ENCODE measurements at regions not wholly inside any gene's neighbourhood (a gene's known extent, or its start where the extent isn't known, plus 50 kb on each side); places are given as distances from the start of the nearest gene placed in this dataset.

DNA sequence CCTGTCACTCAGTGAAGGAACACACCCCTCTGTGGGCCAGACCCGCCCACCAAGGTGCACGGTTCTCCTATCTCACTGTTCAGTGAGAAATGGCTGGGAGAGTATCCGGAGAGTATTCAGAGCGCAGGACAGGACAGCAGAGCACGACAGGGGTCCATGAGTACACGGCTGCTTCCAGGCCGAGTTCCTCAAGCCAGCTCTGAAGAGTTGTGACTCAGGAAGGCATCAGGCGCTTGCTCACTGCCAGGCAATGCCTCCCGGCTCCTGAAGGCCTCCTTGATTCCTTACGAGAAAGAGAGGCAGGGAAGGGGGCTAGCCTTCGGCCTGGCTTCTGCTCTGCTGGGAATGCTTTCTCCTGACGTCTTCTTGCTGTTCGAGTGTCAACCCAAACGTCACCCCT is 132.1 kb upstream of the PPP1R26 start:
- ChIA-PET CTCF (no interaction called here), POLR2A (no interaction called here)
- H3K27me3 ChIP-seq (replicated peaks in 1 of 4; ENCODE audit: control extremely low read depth in 1 of 4, control insufficient read depth in 3 of 4, insufficient read depth in 4 of 4, low read length in 3 of 4), result peaks cover 0 to 6% (median 0%) of the 10 kb centered on the region in 4 experiments
- H3K4me3 Mint-ChIP-seq, result no peak overlapping the region
- TF ChIP-seq, protein P1, sequence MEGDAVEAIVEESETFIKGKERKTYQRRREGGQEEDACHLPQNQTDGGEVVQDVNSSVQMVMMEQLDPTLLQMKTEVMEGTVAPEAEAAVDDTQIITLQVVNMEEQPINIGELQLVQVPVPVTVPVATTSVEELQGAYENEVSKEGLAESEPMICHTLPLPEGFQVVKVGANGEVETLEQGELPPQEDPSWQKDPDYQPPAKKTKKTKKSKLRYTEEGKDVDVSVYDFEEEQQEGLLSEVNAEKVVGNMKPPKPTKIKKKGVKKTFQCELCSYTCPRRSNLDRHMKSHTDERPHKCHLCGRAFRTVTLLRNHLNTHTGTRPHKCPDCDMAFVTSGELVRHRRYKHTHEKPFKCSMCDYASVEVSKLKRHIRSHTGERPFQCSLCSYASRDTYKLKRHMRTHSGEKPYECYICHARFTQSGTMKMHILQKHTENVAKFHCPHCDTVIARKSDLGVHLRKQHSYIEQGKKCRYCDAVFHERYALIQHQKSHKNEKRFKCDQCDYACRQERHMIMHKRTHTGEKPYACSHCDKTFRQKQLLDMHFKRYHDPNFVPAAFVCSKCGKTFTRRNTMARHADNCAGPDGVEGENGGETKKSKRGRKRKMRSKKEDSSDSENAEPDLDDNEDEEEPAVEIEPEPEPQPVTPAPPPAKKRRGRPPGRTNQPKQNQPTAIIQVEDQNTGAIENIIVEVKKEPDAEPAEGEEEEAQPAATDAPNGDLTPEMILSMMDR (IDR thresholded peaks at IDR 0.05), result no peak
- TF ChIP-seq EZH2 (IDR thresholded peaks at IDR 0.05; ENCODE audit: borderline replicate concordance, insufficient read depth, low read depth, low read length, poor library complexity, severe bottlenecking), result no peak
- no peak overlapping the region for H3K4me2 ChIP-seq (replicated peaks; ENCODE audit: low read depth, low read length, poor library complexity, severe bottlenecking)
- H3K27me3 Mint-ChIP-seq, result peaks cover 8% of the 10 kb centered on the region
- H3K9ac ChIP-seq (ENCODE audit: low read length), result no peak overlapping the region
- H3K9me3 ChIP-seq (ENCODE audit: control extremely low read depth in 1 of 3, control insufficient read depth in 2 of 3, insufficient read depth in 1 of 3, low read length in 2 of 3), result peaks cover 0 to 5% (median 0%) of the 10 kb centered on the region in 3 donors
- H3K79me2 ChIP-seq (ENCODE audit: control insufficient read depth, insufficient read depth, low read length), result no peaks in the 10 kb centered on the region
- H3K9me3 Mint-ChIP-seq (ENCODE audit: insufficient read depth), result no peaks in the 10 kb centered on the region
- H3K4me3 ChIP-seq (ENCODE audit: control extremely low read depth in 1 of 5, extremely low read depth in 1 of 5, insufficient read depth in 1 of 5, low read depth in 2 of 5, low read length in 4 of 5), result no peak overlapping the region
- H3K36me3 ChIP-seq (replicated peaks in 1 of 2; ENCODE audit: control extremely low read depth in 1 of 2, control insufficient read depth in 1 of 2, extremely low read depth in 1 of 2, insufficient read depth in 2 of 2, low read length in 1 of 2), result no peaks in the 10 kb centered on the region
- DNase-seq, result no peak
- ATAC-seq (ENCODE audit: low read depth), result no peak
- H3K4me1 ChIP-seq (ENCODE audit: control insufficient read depth in 2 of 2, insufficient read depth in 2 of 2, low read length in 2 of 2), result no peaks in the 10 kb centered on the region
- intact Hi-C loops (cut with micrococcal nuclease), result no loop called here
- no peak overlapping the region for H2AFZ ChIP-seq (ENCODE audit: insufficient read depth, low read depth, low read length, poor library complexity, severe bottlenecking)
- no peak overlapping the region for H3K27ac ChIP-seq (ENCODE audit: low read length in 2 of 2)
- WGBS (ENCODE audit: insufficient coverage), result 79% methylated on average over 12 of the region's 14 CpGs
- no peaks in the 10 kb centered on the region for H3K4me1 Mint-ChIP-seq
- no peak overlapping the region for H3K27ac Mint-ChIP-seq
- no peaks in the 10 kb centered on the region for H4K20me1 ChIP-seq (ENCODE audit: control insufficient read depth, insufficient read depth, low read length, poor library complexity, severe bottlenecking)

DNA sequence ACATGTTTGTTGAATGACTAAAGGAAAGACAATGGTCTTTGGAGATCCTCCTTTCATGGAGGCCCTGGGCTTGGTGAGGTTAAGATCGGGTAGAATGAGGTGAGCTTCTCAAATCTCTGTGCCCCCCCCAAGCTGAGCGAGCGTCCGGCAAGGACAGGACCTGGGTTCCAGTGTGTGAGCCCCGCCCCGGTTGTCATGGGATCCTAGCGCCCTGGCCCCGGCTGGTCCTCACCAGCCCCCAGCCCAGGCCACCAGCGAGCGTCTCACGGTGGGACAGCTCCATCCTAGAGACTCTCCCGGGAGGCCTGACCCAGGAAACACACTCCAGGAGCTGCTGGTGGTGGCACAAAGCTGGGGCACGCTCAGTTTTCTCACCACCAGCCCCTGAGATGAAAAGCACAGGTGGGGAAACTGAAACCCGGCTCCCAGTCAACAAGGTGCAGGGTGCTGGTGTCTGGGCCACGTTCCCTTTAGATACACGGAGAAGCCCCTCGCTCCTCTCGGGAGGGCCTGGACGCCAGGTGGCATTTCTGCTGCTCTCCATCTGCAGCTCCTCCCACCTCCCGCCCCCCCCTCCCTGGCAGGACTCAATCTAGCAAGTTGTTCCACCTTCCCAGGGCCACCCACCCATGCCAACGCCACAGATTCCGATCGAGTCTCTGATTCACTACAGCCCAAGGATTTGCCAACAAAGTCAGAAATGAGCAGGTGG is 131.3 kb upstream of the PPP1R26 start:
- ATAC-seq (ENCODE audit: low read depth) (no peak), DNase-seq (no peak)
- peaks cover 0 to 5% (median 0%) of the 10 kb centered on the region in 3 donors for H3K9me3 ChIP-seq (ENCODE audit: control extremely low read depth in 1 of 3, control insufficient read depth in 2 of 3, insufficient read depth in 1 of 3, low read length in 2 of 3)
- CTCF ChIA-PET, result no interaction called here
- H3K79me2 ChIP-seq (ENCODE audit: control insufficient read depth, insufficient read depth, low read length), result no peaks in the 10 kb centered on the region
- intact Hi-C loops (cut with micrococcal nuclease), result no loop called here
- no peaks in the 10 kb centered on the region for H3K4me1 ChIP-seq (ENCODE audit: control insufficient read depth in 2 of 2, insufficient read depth in 2 of 2, low read length in 2 of 2)
- no peak overlapping the region for H3K27ac ChIP-seq (ENCODE audit: low read length in 2 of 2)
- H2AFZ ChIP-seq (ENCODE audit: insufficient read depth, low read depth, low read length, poor library complexity, severe bottlenecking), result no peak overlapping the region
- peaks cover 0 to 6% (median 0%) of the 10 kb centered on the region in 4 experiments for H3K27me3 ChIP-seq (replicated peaks in 1 of 4; ENCODE audit: control extremely low read depth in 1 of 4, control insufficient read depth in 3 of 4, insufficient read depth in 4 of 4, low read length in 3 of 4)
- 86% methylated on average over 22 of the region's 23 CpGs for WGBS (ENCODE audit: insufficient coverage)
- no peak overlapping the region for H3K4me2 ChIP-seq (replicated peaks; ENCODE audit: low read depth, low read length, poor library complexity, severe bottlenecking)
- no peaks in the 10 kb centered on the region for H4K20me1 ChIP-seq (ENCODE audit: control insufficient read depth, insufficient read depth, low read length, poor library complexity, severe bottlenecking)
- Mint-ChIP-seq H3K27ac (no peak overlapping the region), H3K9me3 (ENCODE audit: insufficient read depth) (no peaks in the 10 kb centered on the region), H3K4me3 (no peak overlapping the region), H3K4me1 (no peaks in the 10 kb centered on the region), H3K27me3 (peaks cover 8% of the 10 kb centered on the region)
- H3K36me3 ChIP-seq (replicated peaks in 1 of 2; ENCODE audit: control extremely low read depth in 1 of 2, control insufficient read depth in 1 of 2, extremely low read depth in 1 of 2, insufficient read depth in 2 of 2, low read length in 1 of 2), result no peaks in the 10 kb centered on the region
- H3K4me3 ChIP-seq (ENCODE audit: control extremely low read depth in 1 of 5, extremely low read depth in 1 of 5, insufficient read depth in 1 of 5, low read depth in 2 of 5, low read length in 4 of 5), result no peak overlapping the region
- no peak for TF ChIP-seq EZH2 (IDR thresholded peaks at IDR 0.05; ENCODE audit: borderline replicate concordance, insufficient read depth, low read depth, low read length, poor library complexity, severe bottlenecking)
- TF ChIP-seq, protein P1 (IDR thresholded peaks at IDR 0.05), result no peak
- POLR2A ChIA-PET, result no interaction called here
- H3K9ac ChIP-seq (ENCODE audit: low read length), result no peak overlapping the region
